WTC11 (cell line): ENCODE measurements at regions not wholly inside any gene's neighbourhood (a gene's known extent, or its start where the extent isn't known, plus 50 kb on each side); places are given as distances from the start of the nearest gene placed in this dataset.

ENCODE experiments used
- ATAC-seq: fragments of 200-7000 bp; cut with Tn5 transposase; 2 replicates; pipeline ENCODE4 v1.10.0; 2021; ENCODE audit warnings: mild to moderate bottlenecking, moderate library complexity
- CTCF ChIA-PET: fragments of 300-600 bp; sonication (Branson Sonifier 250); formaldehyde crosslinking; loops from one replicate; lab custom pipeline; 2021; ENCODE audit warnings: antibody characterized with exemption; lab: Charles Lee
- POLR2A ChIA-PET: fragments of 350-600 bp; sonication (Branson Sonifier 250); formaldehyde crosslinking; loops from one replicate; lab custom pipeline; 2021; ENCODE audit warnings: antibody characterized with exemption; lab: Charles Lee
- DNase-seq: peaks from one replicate; pipeline ENCODE4 v3.0.0; 2021; ENCODE audit warnings: low spot score
- H3K27ac Mint-ChIP-seq: 2 replicates; pipeline ENCODE4 v1.8.0; 2021; ENCODE audit warnings: mixed read lengths
- H3K27me3 Mint-ChIP-seq: 2 replicates; pipeline ENCODE4 v1.8.0; 2021; ENCODE audit warnings: low read depth, mild to moderate bottlenecking, moderate library complexity, mixed read lengths
- H3K36me3 Mint-ChIP-seq: 2 replicates; pipeline ENCODE4 v1.8.0; 2021; ENCODE audit warnings: mixed read lengths
- H3K4me1 Mint-ChIP-seq: 2 replicates; pipeline ENCODE4 v1.8.0; 2022; ENCODE audit warnings: mixed read lengths
- H3K4me3 Mint-ChIP-seq: 2 replicates; pipeline ENCODE4 v1.8.0; 2021; ENCODE audit warnings: mild to moderate bottlenecking, moderate library complexity, mixed read lengths
- H3K9me3 Mint-ChIP-seq: 2 replicates; pipeline ENCODE4 v1.8.0; 2021; ENCODE audit warnings: mixed read lengths
- AR ChIP-seq: fragments of 250-450 bp; sonication (Bioruptor Pico); IDR thresholded peaks from 2 replicates; pipeline ENCODE4 v1.9.0; 2021; ENCODE audit warnings: mild to moderate bottlenecking
- ATF3 ChIP-seq: sonication (generic); formaldehyde crosslinking; conservative IDR thresholded peaks from 2 replicates; pipeline ENCODE4 v1.8.1; 2022; ENCODE audit warnings: mild to moderate bottlenecking, missing genetic modification reagents
- E2F5 ChIP-seq: sonication (generic); formaldehyde crosslinking; IDR thresholded peaks from 2 replicates; pipeline ENCODE4 v1.8.1; 2022; ENCODE audit warnings: mild to moderate bottlenecking, moderate library complexity, missing genetic modification reagents
- EMX1 ChIP-seq: fragments of 250-450 bp; sonication (Bioruptor Pico); IDR thresholded peaks from 2 replicates; pipeline ENCODE4 v1.8.0; 2021; ENCODE audit warnings: mild to moderate bottlenecking
- ETV6 ChIP-seq: sonication (generic); formaldehyde crosslinking; IDR thresholded peaks from 2 replicates; pipeline ENCODE4 v1.8.1; 2022; ENCODE audit warnings: mild to moderate bottlenecking, missing genetic modification reagents
- FOXP1 ChIP-seq: sonication (generic); formaldehyde crosslinking; IDR thresholded peaks from 2 replicates; pipeline ENCODE4 v1.8.0; 2022; ENCODE audit warnings: missing genetic modification reagents, mild to moderate bottlenecking, moderate library complexity, borderline replicate concordance
- FOXP4 ChIP-seq: sonication (generic); formaldehyde crosslinking; IDR thresholded peaks from 2 replicates; pipeline ENCODE4 v1.8.0; 2022; ENCODE audit warnings: mild to moderate bottlenecking, missing genetic modification reagents
- GTF2I ChIP-seq: fragments of 250-450 bp; sonication (Bioruptor Pico); conservative IDR thresholded peaks from 2 replicates; pipeline ENCODE4 v1.4.0; 2021; ENCODE audit warnings: mild to moderate bottlenecking
- IRF2 ChIP-seq: sonication (generic); formaldehyde crosslinking; IDR thresholded peaks from 2 replicates; pipeline ENCODE4 v1.8.0; 2022; ENCODE audit warnings: low read depth, missing genetic modification reagents, borderline replicate concordance
- JAZF1 ChIP-seq: fragments of 250-450 bp; sonication (Bioruptor Pico); IDR thresholded peaks from 2 replicates; pipeline ENCODE4 v1.9.0; 2021; ENCODE audit warnings: moderate library complexity, mild to moderate bottlenecking, inconsistent platforms
- MLX ChIP-seq: sonication (generic); formaldehyde crosslinking; IDR thresholded peaks from 2 replicates; pipeline ENCODE4 v1.8.1; 2023; ENCODE audit warnings: mild to moderate bottlenecking, missing genetic modification reagents, moderate library complexity
- NFATC4 ChIP-seq: fragments of 250-450 bp; sonication (Bioruptor Pico); IDR thresholded peaks from 2 replicates; pipeline ENCODE4 v1.9.0; 2021; ENCODE audit warnings: mild to moderate bottlenecking
- RELA ChIP-seq: sonication (generic); formaldehyde crosslinking; IDR thresholded peaks from 2 replicates; pipeline ENCODE4 v1.8.1; 2022; ENCODE audit warnings: missing genetic modification reagents, mild to moderate bottlenecking, borderline replicate concordance
- SP1 ChIP-seq: sonication (generic); formaldehyde crosslinking; conservative IDR thresholded peaks from 2 replicates; pipeline ENCODE4 v1.8.1; 2022; ENCODE audit warnings: missing genetic modification reagents
- TEAD4 ChIP-seq: sonication (generic); formaldehyde crosslinking; IDR thresholded peaks from 2 replicates; pipeline ENCODE4 v1.8.0; 2022; ENCODE audit warnings: mild to moderate bottlenecking, missing genetic modification reagents
- USF1 ChIP-seq: sonication (generic); formaldehyde crosslinking; IDR thresholded peaks from 2 replicates; pipeline ENCODE4 v1.8.0; 2022; ENCODE audit warnings: mild to moderate bottlenecking, missing genetic modification reagents
- ZNF138 ChIP-seq: sonication (generic); formaldehyde crosslinking; conservative IDR thresholded peaks from 2 replicates; pipeline ENCODE4 v1.8.1; 2022; ENCODE audit warnings: mild to moderate bottlenecking, moderate library complexity, missing genetic modification reagents
- ZNF317 ChIP-seq: sonication (generic); formaldehyde crosslinking; IDR thresholded peaks from 2 replicates; pipeline ENCODE4 v1.8.1; 2023; ENCODE audit warnings: low read depth, mild to moderate bottlenecking, moderate library complexity, missing genetic modification reagents, borderline replicate concordance
- ZNF396 ChIP-seq: fragments of 250-450 bp; sonication (Bioruptor Pico); IDR thresholded peaks from 2 replicates; pipeline ENCODE4 v1.8.0; 2021; ENCODE audit warnings: mild to moderate bottlenecking, moderate library complexity, borderline replicate concordance
- TF ChIP-seq, protein P1 (sequence below): sonication (generic); formaldehyde crosslinking; IDR thresholded peaks from 2 replicates; pipeline ENCODE4 v1.8.1; 2022; ENCODE audit warnings: low read depth, missing genetic modification reagents, borderline replicate concordance
- TF ChIP-seq, protein P2 (sequence below): sonication (generic); formaldehyde crosslinking; IDR thresholded peaks from 2 replicates; pipeline ENCODE4 v1.8.1; 2022; ENCODE audit warnings: mild to moderate bottlenecking, missing genetic modification reagents, moderate library complexity, borderline replicate concordance
- TF ChIP-seq, protein P3 (sequence below): sonication (generic); formaldehyde crosslinking; IDR thresholded peaks from 2 replicates; pipeline ENCODE4 v1.8.1; 2022; ENCODE audit warnings: missing genetic modification reagents, borderline replicate concordance

GRCh38 chr18:29652797-29653196 is 1389.7 kb downstream of the DSC3 start (continued):
- TF ChIP-seq IRF2 (CRISPR knock-in tag) (no peak), ATF3 (CRISPR knock-in tag) (no peak)

DNA sequence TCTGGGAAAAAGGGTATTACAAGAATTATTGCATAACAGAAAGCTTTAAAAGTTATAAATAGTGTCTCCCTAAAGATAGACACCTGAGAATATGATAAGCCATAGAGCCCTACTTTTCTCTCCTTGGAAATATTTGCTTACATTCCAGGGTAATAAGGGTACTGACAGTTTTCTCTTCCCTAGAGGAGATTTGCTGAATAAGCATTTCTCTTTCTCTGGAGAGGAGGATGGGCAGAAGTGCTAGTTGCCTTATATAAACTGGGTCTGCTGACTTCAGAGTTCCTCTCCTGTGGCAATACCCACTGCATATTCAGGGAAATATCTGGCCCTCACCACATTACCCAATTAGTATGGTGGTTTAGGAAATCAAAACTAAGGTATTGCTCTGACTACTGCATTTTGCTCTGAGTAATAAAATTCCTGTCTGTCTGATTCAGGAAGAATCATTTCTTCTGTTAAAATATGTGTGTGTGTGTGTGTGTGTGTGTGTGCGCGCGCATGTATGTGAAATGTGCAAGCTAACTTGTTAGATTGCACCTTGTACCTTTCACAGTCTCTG is 1391.3 kb downstream of the DSC3 start:
- H3K36me3 Mint-ChIP-seq = no peaks in the 10 kb centered on the region
- peaks cover 7% of the 10 kb centered on the region for H3K4me1 Mint-ChIP-seq
- no peak for DNase-seq
- no peak for ATAC-seq
- TF ChIP-seq NFATC4 (CRISPR knock-in tag) (no peak), ZNF396 (no peak), JAZF1 (CRISPR knock-in tag) (no peak), E2F5 (no peak), FOXP4 (no peak), ZNF138 (CRISPR knock-in tag) (no peak), RELA (CRISPR knock-in tag) (no peak), SP1 (CRISPR knock-in tag) (no peak), TEAD4 (no peak), GTF2I (CRISPR knock-in tag) (no peak)
- TF ChIP-seq, protein P1, sequence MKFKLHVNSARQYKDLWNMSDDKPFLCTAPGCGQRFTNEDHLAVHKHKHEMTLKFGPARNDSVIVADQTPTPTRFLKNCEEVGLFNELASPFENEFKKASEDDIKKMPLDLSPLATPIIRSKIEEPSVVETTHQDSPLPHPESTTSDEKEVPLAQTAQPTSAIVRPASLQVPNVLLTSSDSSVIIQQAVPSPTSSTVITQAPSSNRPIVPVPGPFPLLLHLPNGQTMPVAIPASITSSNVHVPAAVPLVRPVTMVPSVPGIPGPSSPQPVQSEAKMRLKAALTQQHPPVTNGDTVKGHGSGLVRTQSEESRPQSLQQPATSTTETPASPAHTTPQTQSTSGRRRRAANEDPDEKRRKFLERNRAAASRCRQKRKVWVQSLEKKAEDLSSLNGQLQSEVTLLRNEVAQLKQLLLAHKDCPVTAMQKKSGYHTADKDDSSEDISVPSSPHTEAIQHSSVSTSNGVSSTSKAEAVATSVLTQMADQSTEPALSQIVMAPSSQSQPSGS (CRISPR knock-in tag) = no peak
- TF ChIP-seq, protein P2, sequence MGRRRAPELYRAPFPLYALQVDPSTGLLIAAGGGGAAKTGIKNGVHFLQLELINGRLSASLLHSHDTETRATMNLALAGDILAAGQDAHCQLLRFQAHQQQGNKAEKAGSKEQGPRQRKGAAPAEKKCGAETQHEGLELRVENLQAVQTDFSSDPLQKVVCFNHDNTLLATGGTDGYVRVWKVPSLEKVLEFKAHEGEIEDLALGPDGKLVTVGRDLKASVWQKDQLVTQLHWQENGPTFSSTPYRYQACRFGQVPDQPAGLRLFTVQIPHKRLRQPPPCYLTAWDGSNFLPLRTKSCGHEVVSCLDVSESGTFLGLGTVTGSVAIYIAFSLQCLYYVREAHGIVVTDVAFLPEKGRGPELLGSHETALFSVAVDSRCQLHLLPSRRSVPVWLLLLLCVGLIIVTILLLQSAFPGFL (CRISPR knock-in tag) = no peak
- TF ChIP-seq, all 79 proteins: peak for 0
- no peak overlapping the region for H3K4me3 Mint-ChIP-seq
- no peaks in the 10 kb centered on the region for H3K27me3 Mint-ChIP-seq
- POLR2A ChIA-PET = no interaction called here
- CTCF ChIA-PET = no interaction called here
- H3K27ac Mint-ChIP-seq = no peak overlapping the region
- no peaks in the 10 kb centered on the region for H3K9me3 Mint-ChIP-seq

DNA sequence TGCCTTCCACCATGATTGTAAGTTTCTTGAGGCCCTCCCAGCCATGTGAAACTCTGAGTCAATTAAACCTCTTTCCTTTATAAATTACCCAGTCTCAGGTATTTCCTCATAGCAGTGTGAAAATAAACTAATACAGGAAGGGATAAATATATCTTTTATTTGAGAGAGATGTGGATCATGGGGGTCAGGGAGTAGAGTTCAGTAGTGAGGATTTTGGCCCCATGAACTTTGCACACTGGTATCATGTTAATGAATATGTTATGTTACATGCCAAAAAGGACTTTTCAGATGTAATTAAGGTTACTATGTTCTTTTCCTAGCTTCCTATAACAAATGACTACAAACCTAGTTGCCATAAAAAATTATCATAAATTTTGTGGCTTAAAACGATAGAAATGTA is 1393.7 kb downstream of the DSC3 start:
- DNase-seq (no peak), ATAC-seq (no peak)
- H3K36me3 Mint-ChIP-seq = no peaks in the 10 kb centered on the region
- H3K27me3 Mint-ChIP-seq = no peaks in the 10 kb centered on the region
- no peak overlapping the region for H3K27ac Mint-ChIP-seq
- CTCF ChIA-PET = no interaction called here
- POLR2A ChIA-PET = no interaction called here
- H3K9me3 Mint-ChIP-seq = no peaks in the 10 kb centered on the region
- no peak overlapping the region for H3K4me3 Mint-ChIP-seq
- H3K4me1 Mint-ChIP-seq = peaks cover 7% of the 10 kb centered on the region
- TF ChIP-seq IRF2 (CRISPR knock-in tag) (no peak), MLX (CRISPR knock-in tag) (no peak), ZNF317 (no peak), USF1 (CRISPR knock-in tag) (no peak), AR (CRISPR knock-in tag) (no peak), EMX1 (CRISPR knock-in tag) (no peak), ETV6 (CRISPR knock-in tag) (no peak), FOXP1 (CRISPR knock-in tag) (no peak)
- TF ChIP-seq, protein P3, sequence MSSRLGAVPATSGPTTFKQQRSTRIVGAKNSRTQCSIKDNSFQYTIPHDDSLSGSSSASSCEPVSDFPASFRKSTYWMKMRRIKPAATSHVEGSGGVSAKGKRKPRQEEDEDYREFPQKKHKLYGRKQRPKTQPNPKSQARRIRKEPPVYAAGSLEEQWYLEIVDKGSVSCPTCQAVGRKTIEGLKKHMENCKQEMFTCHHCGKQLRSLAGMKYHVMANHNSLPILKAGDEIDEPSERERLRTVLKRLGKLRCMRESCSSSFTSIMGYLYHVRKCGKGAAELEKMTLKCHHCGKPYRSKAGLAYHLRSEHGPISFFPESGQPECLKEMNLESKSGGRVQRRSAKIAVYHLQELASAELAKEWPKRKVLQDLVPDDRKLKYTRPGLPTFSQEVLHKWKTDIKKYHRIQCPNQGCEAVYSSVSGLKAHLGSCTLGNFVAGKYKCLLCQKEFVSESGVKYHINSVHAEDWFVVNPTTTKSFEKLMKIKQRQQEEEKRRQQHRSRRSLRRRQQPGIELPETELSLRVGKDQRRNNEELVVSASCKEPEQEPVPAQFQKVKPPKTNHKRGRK (CRISPR knock-in tag) = no peak
